ENCODE measurements at regions not wholly inside any gene's neighbourhood (a gene's known extent, or its start where the extent isn't known, plus 50 kb on each side); places are given as distances from the start of the nearest gene placed in this dataset.

DNA sequence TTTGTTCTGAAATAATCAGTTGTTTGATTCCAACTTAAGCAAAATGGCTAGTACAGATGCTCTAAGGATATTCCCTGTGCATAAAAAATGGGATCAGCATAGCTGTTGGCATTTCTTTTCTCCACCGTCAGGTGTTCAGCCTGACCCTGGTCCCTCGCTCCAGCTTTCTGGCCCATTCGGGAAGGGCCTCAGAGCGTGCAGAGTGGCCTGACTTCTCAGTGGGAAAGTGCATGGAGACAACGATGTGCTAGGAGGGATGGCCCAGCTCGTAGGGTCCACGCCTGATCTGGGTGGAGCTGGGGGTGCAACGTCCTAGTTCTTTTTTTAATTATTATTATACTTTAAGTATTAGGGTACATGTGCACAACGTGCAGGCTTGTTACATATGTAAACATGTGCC, 319.1 kb upstream of the IRX4 start:
- ChIA-PET RAD21 (ENCODE audit: low non-redundant PET in 1 of 2, low total read pairs in 2 of 2, uncharacterized antibody in 2 of 2, unreplicated experiment in 2 of 2) (no interaction called here), CTCF (no interaction called here), POLR2A (no interaction called here)
- H4K20me1 ChIP-seq (ENCODE audit: insufficient read depth), result no peaks in the 10 kb centered on the region
- BruUV-seq (replicated peaks), result no TSS peak
- no peaks in the 10 kb centered on the region for H3K36me3 ChIP-seq (ENCODE audit: control insufficient read depth in 1 of 2, insufficient read depth in 2 of 2, low read length in 2 of 2)
- H3K9me3 ChIP-seq (ENCODE audit: control insufficient read depth in 1 of 2, insufficient read depth in 1 of 2, low read depth in 1 of 2, low read length in 2 of 2), result no peaks in the 10 kb centered on the region
- intact Hi-C loops (cut with micrococcal nuclease), result no loop called here
- no peaks in the 10 kb centered on the region for H3K9me2 ChIP-seq (ENCODE audit: insufficient read depth)
- no peak overlapping the region for H3K9ac ChIP-seq (ENCODE audit: low read length)
- H3K4me2 ChIP-seq (ENCODE audit: low read length), result no peak overlapping the region
- no peak overlapping the region for H3K27ac ChIP-seq (ENCODE audit: low read depth, low read length)
- no peak overlapping the region for H2AFZ ChIP-seq (ENCODE audit: low read depth, low read length, poor library complexity, severe bottlenecking)
- no peaks in the 10 kb centered on the region for H3K4me1 ChIP-seq (ENCODE audit: control insufficient read depth in 1 of 2, insufficient read depth in 2 of 2, low read length in 2 of 2)
- H3K4me3 ChIP-seq (replicated peaks in 1 of 2; ENCODE audit: low read depth in 1 of 2, low read length in 2 of 2), result no peak overlapping the region
- DNase-seq (ENCODE audit: low read depth, low spot score) (no peak), ATAC-seq (no peak)
- H3K79me2 ChIP-seq (ENCODE audit: insufficient read depth, low read length), result no peaks in the 10 kb centered on the region
- TF ChIP-seq EZH2phosphoT487 (IDR thresholded peaks at IDR 0.05; ENCODE audit: borderline replicate concordance) (no peak), MAX (IDR thresholded peaks at IDR 0.05) (no peak), ZFX (IDR thresholded peaks at IDR 0.05) (no peak), SRF (IDR thresholded peaks at IDR 0.05; ENCODE audit: low read depth) (no peak), TCF7L2 (IDR thresholded peaks at IDR 0.05; ENCODE audit: borderline replicate concordance, extremely low read depth, insufficient read depth, insufficient read length) (no peak)
- H3K27me3 ChIP-seq (ENCODE audit: insufficient read depth, low read length), result peaks cover 32% of the 10 kb centered on the region

- Histone ChIP-seq H3K9me2 (ENCODE audit: insufficient read depth) (no peaks in the 10 kb centered on the region), H3K36me3 (ENCODE audit: control insufficient read depth in 1 of 2, insufficient read depth in 2 of 2, low read length in 2 of 2) (no peaks in the 10 kb centered on the region), H2AFZ (ENCODE audit: low read depth, low read length, poor library complexity, severe bottlenecking) (no peak overlapping the region), H3K4me2 (ENCODE audit: low read length) (no peak overlapping the region), H3K9me3 (ENCODE audit: control insufficient read depth in 1 of 2, insufficient read depth in 1 of 2, low read depth in 1 of 2, low read length in 2 of 2) (no peaks in the 10 kb centered on the region), H3K4me3 (replicated peaks in 1 of 2; ENCODE audit: low read depth in 1 of 2, low read length in 2 of 2) (no peak overlapping the region), H3K79me2 (ENCODE audit: insufficient read depth, low read length) (no peaks in the 10 kb centered on the region), H3K27ac (ENCODE audit: low read depth, low read length) (no peak overlapping the region), H3K4me1 (ENCODE audit: control insufficient read depth in 1 of 2, insufficient read depth in 2 of 2, low read length in 2 of 2) (no peaks in the 10 kb centered on the region), H3K27me3 (ENCODE audit: insufficient read depth, low read length) (peaks cover 35% of the 10 kb centered on the region), H3K9ac (ENCODE audit: low read length) (no peak overlapping the region), H4K20me1 (ENCODE audit: insufficient read depth) (no peaks in the 10 kb centered on the region)
- ChIA-PET POLR2A (no interaction called here), CTCF (no interaction called here), RAD21 (ENCODE audit: low non-redundant PET in 1 of 2, low total read pairs in 2 of 2, uncharacterized antibody in 2 of 2, unreplicated experiment in 2 of 2) (no interaction called here)
- no peak for TF ChIP-seq FOSL1 (IDR thresholded peaks at IDR 0.05; ENCODE audit: low read depth)
- no peak for TF ChIP-seq EZH2phosphoT487 (IDR thresholded peaks at IDR 0.05; ENCODE audit: borderline replicate concordance)
- TF ChIP-seq JUND (IDR thresholded peaks at IDR 0.05), result no peak
- no peak for TF ChIP-seq EZH2 (IDR thresholded peaks at IDR 0.05)
- no peak for TF ChIP-seq TCF7L2 (IDR thresholded peaks at IDR 0.05; ENCODE audit: borderline replicate concordance, extremely low read depth, insufficient read depth, insufficient read length)
- TF ChIP-seq, protein P1, sequence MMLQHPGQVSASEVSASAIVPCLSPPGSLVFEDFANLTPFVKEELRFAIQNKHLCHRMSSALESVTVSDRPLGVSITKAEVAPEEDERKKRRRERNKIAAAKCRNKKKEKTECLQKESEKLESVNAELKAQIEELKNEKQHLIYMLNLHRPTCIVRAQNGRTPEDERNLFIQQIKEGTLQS (IDR thresholded peaks at IDR 0.05), result no peak
- TF ChIP-seq ZBTB33 (IDR thresholded peaks at IDR 0.05; ENCODE audit: extremely low read depth, insufficient replicate concordance, low read length), result no peak
- DNase-seq (ENCODE audit: low read depth, low spot score), result no peak
- ATAC-seq, result no peak
- BruUV-seq (replicated peaks), result no TSS peak
- intact Hi-C loops (cut with micrococcal nuclease), result no loop called here
Measured at GRCh38 chr5:2201421-2201820, 318.7 kb upstream of the IRX4 start.

Measured in HCT116 (cell line).